ENCODE measurements at regions not wholly inside any gene's neighbourhood (a gene's known extent, or its start where the extent isn't known, plus 50 kb on each side); places are given as distances from the start of the nearest gene placed in this dataset.
A peak's percentile ranks its signal among the peaks of the same experiment; 100 is the strongest.

DNA sequence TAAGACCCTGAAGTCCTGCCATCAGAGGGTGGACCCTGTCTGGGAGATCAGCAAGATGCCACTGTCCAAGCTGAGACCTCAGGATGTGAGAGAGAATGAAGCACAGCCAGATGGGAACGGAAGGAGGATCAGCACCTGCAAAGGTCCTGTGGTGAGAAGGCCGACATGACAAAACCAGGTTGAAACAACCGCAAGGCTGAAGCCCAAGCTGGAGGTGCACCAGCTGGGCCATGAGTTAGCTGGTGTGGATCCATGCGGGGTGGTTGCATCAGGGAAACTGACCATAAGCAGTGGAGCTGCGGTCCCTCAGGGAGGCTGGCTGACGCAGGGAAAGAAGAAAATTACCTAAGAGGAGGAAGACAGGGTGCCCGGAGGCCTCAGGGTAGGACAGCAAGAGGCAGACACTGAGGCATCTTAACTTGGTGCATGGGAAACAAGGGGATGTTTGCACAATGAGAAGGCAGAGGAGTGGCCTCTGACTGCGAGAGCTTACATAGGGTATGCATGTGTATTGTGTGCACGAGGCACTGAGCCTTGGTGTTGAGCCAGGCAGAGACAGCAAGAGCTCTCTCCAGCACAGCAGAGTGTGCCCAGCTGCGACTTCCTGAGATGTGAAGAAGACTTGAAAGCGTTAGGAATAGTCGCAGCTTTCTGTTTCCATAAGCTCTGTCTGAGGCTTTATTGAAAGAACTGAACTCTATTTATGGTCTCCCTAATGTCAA lies 497.7 kb downstream of the OCA2 start:
- DNase-seq = peak; percentile 27

DNA sequence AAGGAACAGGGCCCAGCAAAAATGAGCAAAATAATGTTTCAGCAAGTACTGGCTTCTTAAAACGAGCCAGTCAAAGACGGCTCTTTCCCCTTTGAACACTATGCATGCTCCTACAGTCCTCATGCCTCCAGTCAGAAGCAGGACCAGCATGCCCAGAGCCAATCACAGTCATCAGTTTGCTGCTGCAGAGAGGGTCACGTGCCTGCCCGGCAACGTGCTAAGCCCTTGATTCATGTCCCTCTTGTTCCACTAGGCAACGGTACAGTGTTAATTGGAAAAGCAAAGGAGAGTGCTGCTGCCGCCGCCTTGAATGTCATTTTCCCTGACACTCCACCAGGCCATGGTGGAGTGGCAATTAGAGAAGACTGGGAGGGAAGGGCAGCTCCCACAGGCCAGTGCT lies 500.1 kb downstream of the OCA2 start:
- DNase-seq = no peak

DNA sequence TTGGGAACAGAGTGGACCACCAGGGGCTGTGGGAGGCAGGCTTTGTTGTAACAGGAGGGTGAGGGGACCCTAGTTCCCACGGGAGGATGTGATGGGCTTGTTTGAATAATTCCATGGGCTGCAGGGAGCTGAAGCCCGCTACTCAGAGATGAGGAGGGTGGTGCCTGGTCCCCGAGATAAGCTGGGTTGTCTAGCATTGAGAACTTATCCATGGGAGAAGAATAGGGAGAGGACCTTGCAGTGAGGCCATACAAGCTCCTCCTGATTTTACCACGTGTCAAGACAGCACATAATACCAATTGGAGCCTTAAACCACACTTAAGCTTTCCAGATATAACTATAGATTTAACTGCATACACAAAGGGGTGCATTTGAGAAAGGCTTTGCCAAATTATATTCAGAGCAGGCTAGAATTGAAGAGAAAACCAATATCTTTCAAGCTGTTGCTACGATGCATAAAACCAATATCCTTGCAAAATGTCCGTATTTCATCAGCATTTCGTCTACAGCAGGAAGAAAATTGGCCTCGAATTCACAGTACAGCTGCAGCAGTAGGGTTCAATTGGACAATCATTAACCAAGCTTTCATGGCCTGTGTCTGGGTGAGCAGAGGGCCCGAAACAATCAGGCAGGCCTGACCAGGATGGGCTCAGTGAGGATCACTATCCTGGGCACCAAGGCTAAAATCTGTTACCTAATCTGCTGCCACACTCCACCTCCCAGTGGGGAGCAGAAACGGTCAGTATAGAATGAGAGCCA lies 500.7 kb downstream of the OCA2 start:
- DNase-seq = no peak

DNA sequence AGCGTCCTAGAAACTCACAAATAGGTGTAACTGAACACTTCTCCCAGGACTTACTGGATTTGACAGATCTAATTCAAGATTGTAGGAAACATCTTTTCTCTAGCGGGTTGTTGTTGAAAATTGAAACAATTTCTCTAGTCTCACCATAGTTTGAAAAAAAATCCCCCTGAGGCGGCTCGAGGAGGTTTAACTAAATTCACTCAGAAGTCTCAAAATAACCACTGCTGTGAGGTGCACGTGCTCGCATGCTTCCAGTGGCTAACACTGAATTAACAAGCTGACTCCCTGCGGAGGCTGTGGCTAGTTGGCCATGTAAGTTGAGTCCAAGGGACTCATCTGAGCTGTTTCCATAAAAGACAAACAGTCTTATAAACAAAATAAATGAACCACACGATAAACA lies 503.9 kb downstream of the OCA2 start:
- no peak for DNase-seq

DNA sequence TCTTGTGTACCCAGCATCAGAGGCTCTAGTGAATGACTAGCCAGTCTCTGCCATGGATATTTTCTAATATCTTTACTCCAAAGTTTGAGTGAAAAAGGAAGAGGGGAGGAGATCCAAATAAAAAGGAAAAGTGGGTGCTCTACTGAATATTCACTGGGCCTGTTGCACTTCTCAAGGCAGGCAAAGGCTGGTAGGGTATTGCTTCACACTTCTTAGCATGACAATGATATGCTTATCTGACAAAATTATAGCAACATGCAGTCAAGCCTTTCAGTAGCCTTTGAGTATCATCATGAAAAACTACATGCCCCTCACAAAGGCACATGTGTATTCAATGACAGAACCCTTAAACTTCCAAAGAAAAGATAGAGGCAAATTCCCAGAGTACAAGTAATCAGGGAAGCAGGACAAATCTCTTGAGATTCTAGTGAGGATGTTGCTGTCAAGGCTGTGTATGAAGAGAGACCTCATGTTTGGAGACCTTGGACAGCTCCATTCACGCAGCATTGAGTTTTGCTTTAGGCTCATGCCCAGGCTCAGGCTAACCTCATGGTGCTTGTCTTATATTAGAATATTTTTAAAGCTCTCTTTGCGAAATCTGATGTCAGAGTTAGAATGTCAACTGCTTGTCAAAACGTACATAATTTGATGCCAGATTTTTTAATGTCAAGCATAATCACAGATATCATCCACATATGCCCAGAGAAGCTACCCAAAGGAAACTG lies 506.9 kb downstream of the OCA2 start:
- peak; percentile 51 for DNase-seq
